Suprapubic skin (tissue), 4 donors: ENCODE measurements at regions not wholly inside any gene's neighbourhood (a gene's known extent, or its start where the extent isn't known, plus 50 kb on each side); places are given as distances from the start of the nearest gene placed in this dataset.

Experiments used
- DNase-seq, 2 donors: peaks; one replicate each; pipeline ENCODE4 v3.0.0-alpha.2; 2019; ENCODE audit warnings: low spot score in 2 of 2
- H3K27ac ChIP-seq: fragments of 200-600 bp; sonication (generic); one replicate; pipeline ENCODE4 v1.5.1; 2019
- H3K27me3 ChIP-seq: fragments of 200-600 bp; sonication (generic); one replicate; pipeline ENCODE4 v1.5.1; 2019
- H3K36me3 ChIP-seq: fragments of 200-600 bp; sonication (generic); one replicate; pipeline ENCODE4 v1.5.1; 2019
- H3K4me1 ChIP-seq: fragments of 200-600 bp; sonication (generic); one replicate; pipeline ENCODE4 v1.5.1; 2019
- H3K4me3 ChIP-seq: fragments of 200-600 bp; sonication (generic); one replicate; pipeline ENCODE4 v1.5.1; 2019; ENCODE audit warnings: mild to moderate bottlenecking
- H3K9me3 ChIP-seq: fragments of 200-600 bp; sonication (generic); one replicate; pipeline ENCODE4 v1.5.1; 2019
- EP300 ChIP-seq: sonication (generic); formaldehyde crosslinking; IDR thresholded peaks from one replicate; pipeline ENCODE4 v1.6.1; 2017; ENCODE audit warnings: antibody characterized with exemption
- POLR2A ChIP-seq, 2 donors: fragments of 450-650 bp; IDR thresholded peaks; one replicate each; pipeline ENCODE4 v1.6.1; 2017; ENCODE audit warnings: antibody characterized with exemption in 2 of 2, mild to moderate bottlenecking in 2 of 2, moderate library complexity in 2 of 2
- POLR2AphosphoS5 ChIP-seq, 3 donors: sonication (generic); formaldehyde crosslinking; IDR thresholded peaks; one replicate each; pipeline ENCODE4 v1.6.1; 2017; ENCODE audit warnings: antibody characterized with exemption in 3 of 3
- WGBS: methylation state at CpG from one replicate; pipeline ENCODE4 v1.1.5; 2018; 5-methylcytosine and 5-hydroxymethylcytosine counted together
- TF ChIP-seq, protein P1 (sequence below), 2 donors: fragments of 200-600 bp in 1 of 2; fragments of 450-650 bp in 1 of 2; sonication (generic) in 1 of 2; IDR thresholded peaks; one replicate each; pipeline ENCODE4 v1.5.1; 2016 to 2019; ENCODE audit warnings: antibody characterized with exemption in 2 of 2, mild to moderate bottlenecking in 1 of 2, moderate library complexity in 1 of 2

DNA sequence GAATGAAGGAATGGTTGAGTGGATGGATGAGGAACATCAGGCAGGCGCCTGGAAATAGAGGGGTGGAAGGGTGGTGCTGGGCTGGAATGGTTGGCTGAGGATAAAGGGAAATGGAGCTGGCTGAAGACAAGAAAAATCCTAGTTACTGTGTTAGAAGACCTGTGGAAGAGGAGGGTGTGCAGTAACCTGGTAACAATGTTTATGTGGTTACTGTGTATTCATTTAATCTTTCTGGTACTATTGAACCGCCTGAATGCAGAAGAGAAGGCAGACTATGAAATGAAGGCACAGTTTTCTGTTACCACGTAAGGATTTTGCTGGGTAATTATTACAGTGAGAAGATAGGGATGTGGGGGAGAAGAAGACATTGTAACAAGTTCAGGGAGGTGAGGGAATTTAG, 110.3 kb upstream of the MGAT5 start:
- H3K4me1 ChIP-seq = peaks cover 34% of the 10 kb centered on the region
- no peaks in the 10 kb centered on the region for H3K9me3 ChIP-seq
- 89% methylated on average over 3 of the region's 3 CpGs for WGBS
- no peak for DNase-seq
- H3K4me3 ChIP-seq = no peak overlapping the region
- no peaks in the 10 kb centered on the region for H3K27me3 ChIP-seq
- TF ChIP-seq, protein P1, sequence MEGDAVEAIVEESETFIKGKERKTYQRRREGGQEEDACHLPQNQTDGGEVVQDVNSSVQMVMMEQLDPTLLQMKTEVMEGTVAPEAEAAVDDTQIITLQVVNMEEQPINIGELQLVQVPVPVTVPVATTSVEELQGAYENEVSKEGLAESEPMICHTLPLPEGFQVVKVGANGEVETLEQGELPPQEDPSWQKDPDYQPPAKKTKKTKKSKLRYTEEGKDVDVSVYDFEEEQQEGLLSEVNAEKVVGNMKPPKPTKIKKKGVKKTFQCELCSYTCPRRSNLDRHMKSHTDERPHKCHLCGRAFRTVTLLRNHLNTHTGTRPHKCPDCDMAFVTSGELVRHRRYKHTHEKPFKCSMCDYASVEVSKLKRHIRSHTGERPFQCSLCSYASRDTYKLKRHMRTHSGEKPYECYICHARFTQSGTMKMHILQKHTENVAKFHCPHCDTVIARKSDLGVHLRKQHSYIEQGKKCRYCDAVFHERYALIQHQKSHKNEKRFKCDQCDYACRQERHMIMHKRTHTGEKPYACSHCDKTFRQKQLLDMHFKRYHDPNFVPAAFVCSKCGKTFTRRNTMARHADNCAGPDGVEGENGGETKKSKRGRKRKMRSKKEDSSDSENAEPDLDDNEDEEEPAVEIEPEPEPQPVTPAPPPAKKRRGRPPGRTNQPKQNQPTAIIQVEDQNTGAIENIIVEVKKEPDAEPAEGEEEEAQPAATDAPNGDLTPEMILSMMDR (IDR thresholded peaks at IDR 0.05) = no peak
- TF ChIP-seq POLR2AphosphoS5 (IDR thresholded peaks at IDR 0.05) = no peak
- no peak for TF ChIP-seq EP300
- no peak for TF ChIP-seq POLR2A (IDR thresholded peaks at IDR 0.05)
- H3K27ac ChIP-seq = no peak overlapping the region
- no peaks in the 10 kb centered on the region for H3K36me3 ChIP-seq

DNA sequence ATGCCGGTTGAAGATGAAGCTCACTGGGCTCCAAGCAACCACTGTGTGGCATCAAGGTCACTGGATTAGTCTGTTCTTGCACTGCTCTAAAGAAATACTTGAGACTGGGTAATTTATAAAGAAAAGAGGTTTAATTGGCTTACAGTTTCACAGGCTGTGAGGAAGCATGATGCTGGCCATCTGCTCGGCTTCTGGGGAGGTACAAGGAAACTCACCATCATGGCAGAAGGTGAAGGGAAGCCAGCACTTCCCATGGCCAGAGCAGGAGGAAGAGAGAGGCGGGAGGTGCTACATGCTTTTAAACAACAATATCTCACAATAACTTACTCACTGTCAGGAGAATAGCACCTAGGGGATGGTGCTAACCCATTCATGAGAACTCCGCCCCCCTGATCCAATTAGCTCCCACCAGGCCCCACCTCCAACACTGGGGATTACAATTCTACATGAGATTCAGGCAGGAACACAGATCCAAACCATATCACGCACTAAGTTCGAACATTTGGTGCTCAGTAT, 109.7 kb upstream of the MGAT5 start:
- WGBS = 96% methylated on average over 6 of the region's 6 CpGs
- H3K36me3 ChIP-seq = no peaks in the 10 kb centered on the region
- no peak for DNase-seq
- H3K4me1 ChIP-seq = peaks cover 38% of the 10 kb centered on the region
- TF ChIP-seq POLR2A (IDR thresholded peaks at IDR 0.05) (no peak), EP300 (no peak), POLR2AphosphoS5 (IDR thresholded peaks at IDR 0.05) (no peak)
- TF ChIP-seq, protein P1 (IDR thresholded peaks at IDR 0.05) = no peak
- H3K9me3 ChIP-seq = no peaks in the 10 kb centered on the region
- no peak overlapping the region for H3K27ac ChIP-seq
- H3K4me3 ChIP-seq = no peak overlapping the region
- no peaks in the 10 kb centered on the region for H3K27me3 ChIP-seq

- no peak overlapping the region for H3K4me3 ChIP-seq
- H3K4me1 ChIP-seq = peaks cover 38% of the 10 kb centered on the region
- H3K36me3 ChIP-seq = no peaks in the 10 kb centered on the region
- no peaks in the 10 kb centered on the region for H3K9me3 ChIP-seq
- WGBS = 74% methylated on average over 4 of the region's 4 CpGs
- no peak overlapping the region for H3K27ac ChIP-seq
- DNase-seq = no peak
- H3K27me3 ChIP-seq = no peaks in the 10 kb centered on the region
- TF ChIP-seq POLR2AphosphoS5 (IDR thresholded peaks at IDR 0.05) = no peak
- TF ChIP-seq, protein P1 (IDR thresholded peaks at IDR 0.05) = no peak
- TF ChIP-seq EP300 = no peak
- TF ChIP-seq POLR2A (IDR thresholded peaks at IDR 0.05) = no peak
Observed at GRCh38 chr2:134144651-134145050, 109.2 kb upstream of the MGAT5 start.

- WGBS = 95% methylated on average over 5 of the region's 5 CpGs
- no peaks in the 10 kb centered on the region for H3K9me3 ChIP-seq
- no peak overlapping the region for H3K4me3 ChIP-seq
- H3K36me3 ChIP-seq = no peaks in the 10 kb centered on the region
- H3K4me1 ChIP-seq = peaks cover 39% of the 10 kb centered on the region
- TF ChIP-seq EP300 (no peak), POLR2A (IDR thresholded peaks at IDR 0.05) (no peak), POLR2AphosphoS5 (IDR thresholded peaks at IDR 0.05) (no peak)
- TF ChIP-seq, protein P1 (IDR thresholded peaks at IDR 0.05) = no peak
- H3K27me3 ChIP-seq = no peaks in the 10 kb centered on the region
- no peak for DNase-seq
- no peak overlapping the region for H3K27ac ChIP-seq
Observed at GRCh38 chr2:134145519-134145918, 108.4 kb upstream of the MGAT5 start.

DNA sequence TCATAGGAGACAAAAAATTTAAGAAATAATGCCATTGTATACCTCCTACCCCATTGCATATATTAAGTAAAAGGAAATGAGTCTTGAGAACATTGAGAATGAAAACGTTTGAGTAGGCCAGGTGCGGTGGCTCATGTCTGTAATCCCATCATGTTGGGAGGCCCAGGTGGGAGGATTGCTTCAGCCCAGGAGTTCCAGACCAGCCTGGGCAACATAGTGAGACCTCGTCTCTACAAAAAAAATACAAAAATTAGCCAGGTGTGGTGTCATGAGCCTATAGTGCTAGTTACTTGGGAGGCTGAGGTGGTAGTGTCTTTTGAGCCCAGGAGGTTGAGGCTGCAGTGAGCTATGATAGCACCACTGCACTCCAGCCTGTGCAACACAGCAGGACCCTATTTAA, 107.7 kb upstream of the MGAT5 start:
- TF ChIP-seq EP300 (no peak), POLR2A (IDR thresholded peaks at IDR 0.05) (no peak), POLR2AphosphoS5 (IDR thresholded peaks at IDR 0.05) (no peak)
- TF ChIP-seq, protein P1 (IDR thresholded peaks at IDR 0.05) = no peak
- H3K27ac ChIP-seq = no peak overlapping the region
- no peaks in the 10 kb centered on the region for H3K36me3 ChIP-seq
- H3K4me3 ChIP-seq = no peak overlapping the region
- peaks cover 42% of the 10 kb centered on the region for H3K4me1 ChIP-seq
- no peaks in the 10 kb centered on the region for H3K27me3 ChIP-seq
- 63% methylated on average over 3 of the region's 3 CpGs for whole genome bisulfite sequencing
- DNase-seq = no peak
- no peaks in the 10 kb centered on the region for H3K9me3 ChIP-seq
